Fibroblast of the conjunctiva (primary cell): ENCODE measurements at regions not wholly inside any gene's neighbourhood (a gene's known extent, or its start where the extent isn't known, plus 50 kb on each side); places are given as distances from the start of the nearest gene placed in this dataset.
A peak's percentile ranks its signal among the peaks of the same experiment; 100 is the strongest.
"Not testable (repeated sequence)": the region's sequence is repeated elsewhere in the genome, so short reads cannot be mapped to it uniquely, and the experiment has no call there.

Source experiments
- DNase-seq: peaks from one replicate; pipeline ENCODE4 v3.0.0-alpha.2; 2010; ENCODE audit warnings: low read depth

DNA sequence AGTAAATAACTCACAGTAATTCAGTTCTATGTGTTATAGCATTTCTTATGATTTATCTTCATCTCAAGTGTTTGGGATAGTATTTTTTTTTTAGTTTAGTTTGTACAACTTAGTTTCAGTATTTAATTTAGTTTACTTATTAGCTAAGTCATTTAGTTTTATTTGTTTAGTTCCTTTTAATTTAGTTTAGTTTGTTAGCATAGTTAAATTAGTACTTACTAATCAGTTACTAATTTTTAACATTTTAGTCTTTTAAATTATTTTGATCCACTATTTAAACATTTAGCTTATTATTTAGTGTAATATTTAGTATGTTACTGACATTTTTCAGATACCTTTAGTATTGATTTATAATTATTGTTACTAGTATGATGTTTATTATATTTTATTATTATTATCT is 85.2 kb upstream of the SIPA1L2 start:
- DNase-seq: no peak

DNA sequence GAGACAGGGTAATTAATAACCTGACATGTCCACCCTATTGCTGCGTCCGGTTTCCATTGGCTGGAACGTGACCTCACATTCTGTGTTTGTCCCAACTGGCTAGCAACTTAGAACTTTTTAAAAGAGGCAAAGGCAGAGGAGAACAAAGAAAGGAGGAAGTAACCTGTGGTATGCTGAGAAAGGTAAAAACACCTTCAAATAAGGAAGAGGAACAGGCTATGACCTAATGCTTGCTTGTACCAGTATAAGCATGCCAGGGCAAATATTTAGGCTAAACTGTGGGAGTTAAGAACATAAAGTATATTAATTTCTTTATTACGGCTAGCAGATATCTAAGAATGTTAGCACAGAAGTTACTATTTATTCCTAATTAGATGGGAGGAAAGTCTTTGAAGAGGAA is 87.3 kb upstream of the MAP10 start:
- DNase-seq: not testable (repeated sequence)

DNA sequence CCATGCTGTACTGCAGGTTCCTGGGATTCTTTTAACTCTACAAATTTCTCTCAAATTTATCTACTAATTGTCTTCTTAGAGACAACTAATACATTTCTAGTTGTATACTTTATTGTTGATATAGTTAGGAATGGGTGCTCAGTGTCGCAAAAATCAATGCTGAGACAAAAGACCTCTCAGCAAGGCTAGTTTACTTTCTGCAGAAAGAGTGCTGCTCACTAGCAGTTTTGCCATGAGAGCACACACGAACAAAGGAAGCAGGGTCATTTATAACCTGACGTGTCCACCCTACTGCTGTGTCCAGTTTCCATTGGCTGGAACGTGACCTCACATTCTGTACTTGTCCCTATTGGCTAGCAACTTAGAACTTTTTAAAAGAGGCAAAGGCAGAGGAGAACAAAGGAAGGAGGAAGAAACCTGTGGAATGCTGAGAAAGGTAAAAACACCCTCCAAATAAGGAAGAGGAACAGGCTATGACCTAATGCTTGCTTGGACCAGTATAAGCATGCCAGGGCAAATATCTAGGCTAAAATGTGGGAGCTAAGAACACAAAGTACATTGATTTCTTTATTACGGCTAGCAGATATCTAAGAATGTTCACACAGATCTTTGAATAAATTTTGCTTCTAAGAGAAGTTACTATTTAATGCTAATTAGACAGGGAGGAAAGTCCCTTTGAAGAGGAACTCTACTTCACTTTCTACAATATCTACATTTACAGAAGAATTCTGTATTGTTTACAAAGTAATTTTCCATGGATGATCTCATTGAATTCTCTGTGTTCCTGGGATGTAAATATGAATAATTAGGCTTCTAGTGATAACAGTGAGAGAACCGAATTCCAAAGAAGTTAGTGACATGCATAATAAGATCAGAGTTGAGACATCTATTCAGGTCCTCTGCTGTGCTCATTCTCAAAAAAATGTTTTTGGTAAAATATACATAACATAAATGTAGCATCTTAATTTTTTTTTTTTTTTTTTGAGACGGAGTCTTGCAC is 86.0 kb upstream of the MAP10 start:
- no peak for DNase-seq

GRCh38 chr1:232722626-232723025 is 82.6 kb upstream of the MAP10 start:
- DNase-seq: no peak

DNA sequence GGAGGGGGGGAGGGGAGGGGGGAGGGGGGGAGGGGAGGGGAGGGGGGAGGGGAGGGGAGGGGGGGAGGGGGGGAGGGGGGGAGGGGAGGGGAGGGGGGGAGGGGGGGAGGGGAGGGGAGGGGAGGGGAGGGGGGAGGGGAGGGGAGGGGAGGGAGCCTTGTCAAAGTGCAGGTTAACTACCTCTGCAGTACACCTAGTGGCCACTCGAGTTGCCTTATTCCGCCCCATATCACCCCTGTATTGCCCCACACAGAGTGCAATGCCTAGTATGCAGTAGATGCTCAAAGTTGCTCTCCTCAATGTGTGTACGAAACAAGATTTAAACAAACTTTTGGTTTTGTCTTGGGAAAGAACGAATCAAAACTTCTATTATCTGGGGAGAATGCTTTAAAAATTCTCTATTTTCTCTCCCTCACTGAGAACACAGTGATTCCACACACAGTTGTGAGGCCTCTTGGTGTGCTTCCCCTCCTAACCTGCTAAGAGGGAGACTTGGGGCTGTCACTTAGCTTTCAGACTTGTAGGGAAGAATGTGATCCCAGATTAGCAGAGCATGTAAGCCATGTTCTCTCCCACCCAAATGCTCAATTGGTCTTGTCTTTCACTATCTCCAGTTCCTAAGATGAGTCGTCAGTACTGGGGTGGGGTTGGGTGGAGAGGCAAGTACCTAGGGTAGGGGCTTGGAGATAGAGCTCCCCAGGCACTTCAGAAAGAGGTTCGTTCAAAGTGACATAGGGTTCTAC is 79.7 kb upstream of the MAP10 start:
- DNase-seq: no peak

DNA sequence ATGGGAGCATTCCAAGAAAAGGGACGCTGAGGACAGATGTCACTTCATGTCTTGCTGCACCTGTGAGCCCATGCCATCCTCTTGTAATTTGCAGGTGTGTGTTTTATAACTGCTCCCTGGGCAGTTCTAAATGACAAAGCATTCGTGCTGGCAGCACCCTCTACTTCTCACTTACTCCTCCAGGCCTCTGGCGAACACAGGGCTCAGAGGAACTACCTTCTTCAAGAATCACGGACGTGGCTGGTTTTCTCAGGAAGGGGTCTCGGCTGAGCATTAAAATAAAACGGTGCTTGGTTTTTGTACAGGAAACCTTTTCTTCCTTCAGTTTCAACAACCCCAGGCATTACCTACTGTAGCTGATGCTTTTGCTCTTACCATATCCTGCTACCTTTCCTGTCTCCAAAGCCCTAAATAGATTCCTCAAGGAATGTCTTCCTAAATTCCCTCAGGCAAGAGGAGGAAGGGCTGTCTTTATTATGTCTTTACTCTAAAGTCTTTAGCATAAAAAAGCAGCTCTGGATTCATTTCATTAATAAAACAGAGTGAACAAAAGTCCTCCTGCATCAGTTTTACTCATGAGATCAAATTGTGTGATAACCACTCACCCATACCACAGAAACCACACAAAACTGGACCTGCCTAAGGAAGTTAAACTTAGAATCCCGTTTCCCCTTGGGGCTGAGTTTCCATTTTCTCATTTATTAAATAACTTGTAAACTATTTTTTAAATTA is 79.0 kb upstream of the MAP10 start:
- DNase-seq: no peak

GRCh38 chr1:232728507-232729263 is 76.5 kb upstream of the MAP10 start:
- peak; percentile 41 for DNase-seq

DNA sequence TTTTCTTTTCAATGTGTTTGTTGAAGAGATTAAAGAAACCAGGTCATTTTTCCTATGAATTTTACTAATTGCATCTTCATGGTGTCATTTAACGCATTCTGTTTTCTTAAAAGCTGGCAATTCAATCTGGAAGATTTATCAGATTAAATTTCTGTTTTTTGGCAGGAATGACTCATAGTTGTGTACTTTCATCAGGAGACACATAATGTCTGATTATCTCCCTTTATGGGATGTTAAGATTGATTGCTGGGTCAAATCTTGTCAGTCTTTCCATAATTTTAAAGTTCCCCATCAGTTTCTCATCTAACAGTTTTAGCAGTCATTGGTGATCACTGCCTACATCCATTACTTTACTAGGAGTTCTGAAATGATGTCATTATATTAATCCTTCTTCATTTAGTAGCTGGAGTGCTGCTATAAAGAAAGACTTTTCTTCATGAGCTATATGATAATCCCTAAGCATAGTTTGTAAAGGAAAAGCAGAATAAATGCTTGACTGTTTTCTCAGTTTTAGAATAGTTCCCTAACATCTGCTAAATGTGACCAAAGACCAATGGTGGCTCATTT is 72.8 kb upstream of the MAP10 start:
- no peak for DNase-seq

GRCh38 chr1:232737917-232738316 is 67.3 kb upstream of the MAP10 start:
- no peak for DNase-seq

DNA sequence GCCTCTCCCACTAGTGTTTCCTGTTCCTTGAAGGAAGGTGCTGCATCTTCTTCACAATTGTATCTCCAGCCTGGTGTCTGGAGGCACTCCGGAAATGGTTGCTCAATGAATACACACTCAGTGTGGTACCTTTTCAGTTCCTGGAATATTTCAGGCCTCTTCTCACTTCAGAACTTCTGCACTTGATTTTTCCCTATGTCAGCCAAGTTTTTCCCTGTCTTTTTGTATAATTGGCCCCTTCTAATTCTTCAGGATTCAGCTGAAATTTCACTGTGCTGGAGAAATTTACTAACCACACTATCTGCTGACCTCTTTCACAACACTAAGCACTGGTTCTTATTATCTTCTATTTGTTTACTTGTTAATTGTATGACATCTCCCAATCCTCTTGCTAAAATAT is 61.2 kb upstream of the MAP10 start:
- DNase-seq: no peak

GRCh38 chr1:232744847-232745246 is 60.4 kb upstream of the MAP10 start:
- DNase-seq: no peak

DNA sequence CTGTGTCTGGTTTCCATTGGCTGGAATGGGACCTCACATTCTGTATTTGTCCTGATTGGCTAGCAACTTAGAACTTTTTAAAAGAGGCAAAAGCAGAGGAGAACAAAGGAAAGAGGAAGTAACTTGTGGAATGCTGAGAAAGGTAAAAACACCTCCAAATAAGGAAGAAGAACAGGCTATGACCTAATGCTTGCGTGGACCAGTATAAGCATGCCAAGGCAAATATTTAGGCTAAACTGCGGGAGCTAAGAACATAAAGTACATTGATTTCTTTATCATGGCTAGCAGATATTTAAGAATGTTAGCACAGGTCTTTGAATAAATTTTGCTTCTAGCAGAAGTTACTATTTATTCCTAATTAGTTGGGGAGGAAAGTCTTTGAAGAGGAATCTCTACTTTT is 59.5 kb upstream of the MAP10 start:
- not testable (repeated sequence) for DNase-seq

GRCh38 chr1:232748910-232749368 is 56.3 kb upstream of the MAP10 start:
- no peak for DNase-seq

DNA sequence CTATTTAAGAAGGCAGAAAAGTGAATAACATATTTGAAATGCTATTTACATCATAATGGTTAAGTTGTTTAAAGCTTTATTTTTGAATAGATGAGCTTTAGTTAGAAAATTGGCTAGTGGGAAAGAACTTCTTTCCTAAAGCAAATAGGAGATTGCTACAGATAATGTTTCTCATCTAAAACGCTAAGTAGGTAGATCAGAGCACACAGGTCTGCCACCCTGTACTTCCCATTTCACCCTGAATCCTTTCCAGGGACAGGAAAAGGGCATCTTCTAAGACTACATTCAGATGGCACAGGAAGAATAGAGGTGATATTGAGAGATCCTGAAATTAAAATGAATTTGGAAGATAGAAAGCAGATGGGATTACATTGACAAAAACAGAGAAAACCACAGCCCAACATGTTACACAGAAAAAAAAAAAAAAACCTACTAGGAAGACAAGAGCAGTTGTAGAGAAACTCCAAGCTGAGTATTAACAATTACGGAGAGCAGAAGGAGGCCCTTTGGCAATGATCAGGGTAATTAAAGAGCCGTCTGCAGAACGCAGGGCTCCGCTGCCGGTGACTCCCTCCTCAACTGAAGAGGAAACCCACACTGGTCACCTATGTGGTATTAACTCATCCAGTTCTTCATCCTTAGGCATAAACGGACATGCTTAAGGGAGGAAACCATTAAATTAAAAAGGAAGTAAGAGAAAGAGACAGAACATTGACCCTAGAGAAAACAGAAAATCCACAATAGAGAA is 53.6 kb upstream of the MAP10 start:
- DNase-seq: no peak

DNA sequence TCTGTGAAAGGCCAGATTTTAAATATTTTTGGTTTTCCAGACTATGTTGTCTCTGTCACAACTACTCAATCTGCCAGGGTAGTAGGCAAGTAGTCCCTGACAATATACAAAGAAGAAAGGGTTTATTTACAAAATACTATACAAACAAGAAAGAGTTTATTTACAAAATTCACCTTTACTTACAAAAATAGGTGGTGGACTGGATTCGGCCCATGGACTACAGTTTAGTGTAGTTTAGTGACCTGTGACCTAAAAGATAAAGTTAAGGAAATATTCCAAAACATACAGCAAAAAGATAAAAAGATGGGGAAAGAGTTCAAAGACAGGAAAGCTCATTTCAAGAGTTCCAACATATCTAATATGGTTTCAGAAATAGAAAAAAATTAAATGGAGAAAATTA is 52.9 kb upstream of the MAP10 start:
- DNase-seq: no peak

DNA sequence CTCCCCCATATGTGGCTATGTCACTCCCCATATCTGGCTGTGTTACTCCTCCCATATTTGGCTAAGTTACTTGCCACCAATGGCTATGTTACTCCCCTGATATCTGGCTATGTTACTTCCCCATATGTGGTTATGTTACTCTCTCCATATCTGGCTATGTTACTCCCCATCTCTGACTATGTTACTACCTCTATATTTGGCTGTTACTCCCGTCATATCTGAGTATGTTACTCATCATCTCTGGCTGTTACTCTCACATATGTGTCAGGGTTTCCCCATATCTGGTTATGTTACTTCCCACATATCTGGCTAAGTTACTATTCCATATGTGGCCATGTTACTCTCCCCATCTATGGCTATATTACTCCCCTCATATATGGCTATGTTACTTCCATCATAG is 50.3 kb upstream of the MAP10 start:
- no peak for DNase-seq
